GM21390 (cell line): ENCODE measurements at regions not wholly inside any gene's neighbourhood (a gene's known extent, or its start where the extent isn't known, plus 50 kb on each side); places are given as distances from the start of the nearest gene placed in this dataset.

Source experiments
- ATAC-seq: cut with Tn5 transposase; IDR thresholded peaks from one replicate; pipeline ENCODE4 v1.9.1; 2021; ENCODE audit not compliant: unreplicated experiment

GRCh38 chr22:19639610-19640135 lies 74.6 kb upstream of the SEPTIN5 start:
- ATAC-seq, result no peak

GRCh38 chr22:19640306-19640705 lies 74.0 kb upstream of the SEPTIN5 start:
- ATAC-seq, result no peak

GRCh38 chr22:19641254-19641982 lies 72.9 kb upstream of the SEPTIN5 start:
- ATAC-seq, result no peak

GRCh38 chr22:19641983-19642451 lies 72.3 kb upstream of the SEPTIN5 start:
- no peak for ATAC-seq

- ATAC-seq, result no peak
These were observed 70.6 kb upstream of the SEPTIN5 start for GRCh38 chr22:19643448-19644313.

- no peak for ATAC-seq
These were observed 69.7 kb upstream of the SEPTIN5 start for GRCh38 chr22:19644314-19645223.

- no peak for ATAC-seq
These were observed 68.9 kb upstream of the SEPTIN5 start for GRCh38 chr22:19645391-19645790.

GRCh38 chr22:19645905-19646304 lies 68.4 kb upstream of the SEPTIN5 start:
- no peak for ATAC-seq

GRCh38 chr22:19646383-19646782 lies 67.9 kb upstream of the SEPTIN5 start:
- no peak for ATAC-seq

GRCh38 chr22:19648419-19648929 lies 65.8 kb upstream of the SEPTIN5 start:
- ATAC-seq, result no peak

- ATAC-seq, result no peak
These were observed 62.0 kb upstream of the SEPTIN5 start for GRCh38 chr22:19652316-19652715.

GRCh38 chr22:19654338-19654987 lies 59.8 kb upstream of the SEPTIN5 start:
- ATAC-seq, result no peak

GRCh38 chr22:19655399-19655798 lies 58.9 kb upstream of the SEPTIN5 start:
- no peak for ATAC-seq

GRCh38 chr22:19656541-19657251 lies 57.6 kb upstream of the SEPTIN5 start:
- no peak for ATAC-seq

GRCh38 chr22:19657252-19658056 lies 56.8 kb upstream of the SEPTIN5 start:
- no peak for ATAC-seq

- no peak for ATAC-seq
These were observed 56.0 kb upstream of the SEPTIN5 start for GRCh38 chr22:19658057-19658966.

GRCh38 chr22:19658967-19659804 lies 55.1 kb upstream of the SEPTIN5 start:
- no peak for ATAC-seq
